Activated gamma-delta T cell (primary cell): ENCODE measurements at regions not wholly inside any gene's neighbourhood (a gene's known extent, or its start where the extent isn't known, plus 50 kb on each side); places are given as distances from the start of the nearest gene placed in this dataset.

Experiments
- DNase-seq: peaks from one replicate; lab custom pipeline; 2025; lab: John Stamatoyannopoulos, UW

DNA sequence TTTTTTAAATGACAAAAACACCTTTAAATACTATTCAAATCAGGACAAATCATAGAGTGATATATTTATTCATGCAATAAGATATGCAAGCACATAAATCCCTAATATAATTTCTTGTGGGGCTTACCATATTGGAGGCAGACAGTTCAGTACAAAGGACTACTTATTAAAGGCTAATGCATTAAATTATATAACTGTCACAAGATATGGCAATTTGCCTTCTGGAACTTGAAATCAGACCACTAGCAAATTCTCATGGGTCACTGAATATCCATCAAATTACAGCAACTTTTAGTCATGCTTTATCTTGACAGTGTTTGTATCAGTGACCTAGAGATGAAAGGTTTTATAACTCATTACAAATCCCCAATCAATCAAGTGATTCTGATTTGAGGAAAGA lies 54.1 kb upstream of the NCAM2 start:
- no peak for DNase-seq

DNA sequence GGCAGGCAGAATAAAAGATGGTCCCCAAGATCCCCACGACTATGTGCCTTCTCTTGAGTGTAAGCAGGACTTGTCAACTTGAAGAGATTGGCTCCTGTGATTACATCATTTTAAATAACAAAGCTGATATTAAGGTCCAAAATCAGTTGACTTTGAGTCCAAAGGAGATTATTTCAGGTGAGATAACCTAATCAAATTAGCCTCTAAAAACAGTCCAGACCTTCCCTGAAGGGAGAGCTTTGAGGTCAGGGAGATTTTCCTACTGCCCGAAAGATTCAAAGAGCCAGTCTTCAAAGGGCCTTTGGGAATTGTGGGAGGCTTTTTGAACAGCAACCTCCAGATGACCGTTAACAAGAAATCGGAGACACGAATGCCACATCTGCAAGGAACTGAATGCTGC lies 51.5 kb upstream of the NCAM2 start:
- DNase-seq = no peak
